Endothelial cell (in vitro differentiated cells): ENCODE measurements at regions not wholly inside any gene's neighbourhood (a gene's known extent, or its start where the extent isn't known, plus 50 kb on each side); places are given as distances from the start of the nearest gene placed in this dataset.
"Not testable (repeated sequence)": the region's sequence is repeated elsewhere in the genome, so short reads cannot be mapped to it uniquely, and the experiment has no call there.

Experiments
- DNase-seq: peaks from one replicate; pipeline ENCODE4 v3.0.0; 2021; ENCODE audit warnings: low spot score
- H3K27ac Mint-ChIP-seq: one replicate; pipeline ENCODE4 v1.8.0; 2021; ENCODE audit warnings: mixed read lengths, inconsistent platforms; ENCODE audit not compliant: unreplicated experiment
- H3K27me3 Mint-ChIP-seq: one replicate; pipeline ENCODE4 v1.8.0; 2021; ENCODE audit warnings: mild to moderate bottlenecking, moderate library complexity, mixed read lengths, inconsistent platforms; ENCODE audit not compliant: unreplicated experiment
- H3K36me3 Mint-ChIP-seq: one replicate; pipeline ENCODE4 v1.8.0; 2021; ENCODE audit warnings: mild to moderate bottlenecking, low read depth, mixed read lengths, inconsistent platforms; ENCODE audit not compliant: unreplicated experiment
- H3K4me1 Mint-ChIP-seq: one replicate; pipeline ENCODE4 v1.8.0; 2021; ENCODE audit warnings: mild to moderate bottlenecking, mixed read lengths, inconsistent platforms; ENCODE audit not compliant: unreplicated experiment
- H3K4me3 Mint-ChIP-seq: one replicate; pipeline ENCODE4 v1.8.0; 2021; ENCODE audit warnings: mild to moderate bottlenecking, mixed read lengths, inconsistent platforms; ENCODE audit not compliant: unreplicated experiment
- H3K9me3 Mint-ChIP-seq: one replicate; pipeline ENCODE4 v1.8.0; 2021; ENCODE audit warnings: mixed read lengths, inconsistent platforms; ENCODE audit not compliant: unreplicated experiment
- TF ChIP-seq, protein P1 (sequence below): fragments of 200-600 bp; sonication (generic); IDR thresholded peaks from one replicate; pipeline ENCODE4 v1.5.0; 2021; ENCODE audit warnings: antibody characterized with exemption; ENCODE audit not compliant: unreplicated experiment

DNA sequence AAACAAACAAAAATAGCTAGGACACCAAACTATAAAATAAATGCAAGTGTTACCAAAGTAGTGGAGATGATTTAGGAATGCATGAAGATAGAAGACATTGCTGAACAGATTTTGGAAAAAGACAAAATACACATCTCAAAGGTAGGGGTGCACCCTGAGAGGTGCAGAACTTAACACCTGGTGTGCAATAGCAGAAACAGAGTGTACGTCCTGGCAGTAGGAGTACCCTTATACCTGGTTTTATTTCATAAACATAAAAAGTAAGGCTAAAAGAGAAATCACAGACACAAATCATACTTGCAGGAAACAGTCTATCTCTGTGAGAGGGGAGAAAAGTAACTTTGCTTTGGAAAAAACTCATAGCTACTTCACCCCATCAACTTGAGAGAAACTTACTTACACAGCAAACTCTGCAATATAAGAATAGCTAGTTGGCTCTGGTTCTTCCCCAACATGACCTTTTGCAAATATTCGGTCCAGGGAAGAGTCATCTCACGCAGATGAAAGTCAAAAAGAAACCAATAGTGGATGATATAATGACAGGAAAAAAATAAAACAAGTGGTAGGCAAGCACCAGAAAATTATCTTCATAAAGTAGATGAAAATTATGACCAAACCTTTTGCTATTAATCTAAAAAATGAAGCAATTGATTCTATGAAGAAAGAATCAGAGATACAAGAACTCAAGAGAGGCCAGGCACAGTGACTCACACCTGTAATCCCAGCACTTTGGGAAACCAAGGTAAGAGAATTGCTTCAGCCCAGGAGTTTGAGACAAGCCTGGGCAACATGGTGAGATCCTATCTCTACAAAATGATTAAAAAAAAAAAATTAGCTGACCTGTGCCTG is 108.9 kb upstream of the BNIP2 start:
- TF ChIP-seq, protein P1, sequence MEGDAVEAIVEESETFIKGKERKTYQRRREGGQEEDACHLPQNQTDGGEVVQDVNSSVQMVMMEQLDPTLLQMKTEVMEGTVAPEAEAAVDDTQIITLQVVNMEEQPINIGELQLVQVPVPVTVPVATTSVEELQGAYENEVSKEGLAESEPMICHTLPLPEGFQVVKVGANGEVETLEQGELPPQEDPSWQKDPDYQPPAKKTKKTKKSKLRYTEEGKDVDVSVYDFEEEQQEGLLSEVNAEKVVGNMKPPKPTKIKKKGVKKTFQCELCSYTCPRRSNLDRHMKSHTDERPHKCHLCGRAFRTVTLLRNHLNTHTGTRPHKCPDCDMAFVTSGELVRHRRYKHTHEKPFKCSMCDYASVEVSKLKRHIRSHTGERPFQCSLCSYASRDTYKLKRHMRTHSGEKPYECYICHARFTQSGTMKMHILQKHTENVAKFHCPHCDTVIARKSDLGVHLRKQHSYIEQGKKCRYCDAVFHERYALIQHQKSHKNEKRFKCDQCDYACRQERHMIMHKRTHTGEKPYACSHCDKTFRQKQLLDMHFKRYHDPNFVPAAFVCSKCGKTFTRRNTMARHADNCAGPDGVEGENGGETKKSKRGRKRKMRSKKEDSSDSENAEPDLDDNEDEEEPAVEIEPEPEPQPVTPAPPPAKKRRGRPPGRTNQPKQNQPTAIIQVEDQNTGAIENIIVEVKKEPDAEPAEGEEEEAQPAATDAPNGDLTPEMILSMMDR, result no peak
- H3K36me3 Mint-ChIP-seq, result no peaks in the 10 kb centered on the region
- H3K27me3 Mint-ChIP-seq, result no peaks in the 10 kb centered on the region
- H3K4me3 Mint-ChIP-seq, result no peak overlapping the region
- H3K9me3 Mint-ChIP-seq, result no peaks in the 10 kb centered on the region
- no peak for DNase-seq
- H3K4me1 Mint-ChIP-seq, result no peaks in the 10 kb centered on the region
- H3K27ac Mint-ChIP-seq, result no peak overlapping the region

DNA sequence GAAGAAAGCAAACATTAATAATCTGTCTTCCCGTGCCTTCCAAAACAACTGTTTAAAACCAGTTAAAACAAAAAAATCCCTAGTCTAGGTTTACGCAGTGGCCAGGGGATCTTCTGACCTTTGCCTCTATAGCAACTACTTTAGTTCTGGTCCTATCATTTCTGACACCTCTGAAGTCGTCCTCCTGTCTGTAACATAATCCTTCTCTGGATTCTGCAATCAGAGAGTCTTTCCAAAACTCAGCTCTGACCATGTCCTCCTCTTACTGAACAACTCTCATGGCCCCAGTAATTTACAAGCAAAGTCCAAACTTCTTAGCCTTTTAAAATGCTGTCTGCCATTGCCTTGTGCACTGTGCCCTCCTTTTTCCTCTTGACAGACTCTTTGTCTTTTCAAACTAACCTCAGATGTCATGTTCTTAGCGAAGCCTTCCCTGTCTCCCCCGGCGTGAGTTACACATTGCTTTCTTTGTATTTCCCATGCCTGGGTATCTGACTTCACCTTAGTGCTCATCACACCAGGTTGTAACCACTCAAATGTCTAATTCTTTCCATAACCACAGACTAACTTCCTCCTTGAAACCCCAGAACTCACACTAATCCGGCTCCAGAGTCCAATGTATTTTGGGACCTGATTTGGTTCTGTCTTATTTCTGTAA is 105.2 kb upstream of the BNIP2 start:
- no peak for DNase-seq
- TF ChIP-seq, protein P1, result no peak
- Mint-ChIP-seq H3K4me3 (no peak overlapping the region), H3K4me1 (no peaks in the 10 kb centered on the region), H3K36me3 (no peaks in the 10 kb centered on the region), H3K9me3 (no peaks in the 10 kb centered on the region), H3K27ac (no peak overlapping the region), H3K27me3 (no peaks in the 10 kb centered on the region)

DNA sequence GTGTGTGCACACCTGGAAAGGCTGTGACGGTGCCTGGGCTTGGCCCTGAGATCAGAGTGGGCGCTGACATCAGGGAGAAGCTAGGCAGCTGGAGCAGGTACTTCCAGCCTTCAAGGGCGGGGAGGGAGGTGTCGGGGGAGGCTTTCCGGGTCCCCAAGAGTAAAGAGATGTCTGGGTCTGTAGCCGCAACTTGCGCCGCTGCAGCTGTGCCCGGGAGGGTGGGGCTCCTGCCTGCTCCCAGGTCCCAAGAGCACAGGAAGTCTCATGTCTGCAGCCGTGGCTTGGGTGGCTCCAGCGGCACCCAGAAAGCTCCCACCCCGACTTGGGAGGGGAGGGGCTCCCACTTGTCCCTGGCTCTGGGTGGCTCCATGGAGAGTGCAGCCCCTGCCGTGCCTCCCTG is 103.2 kb upstream of the BNIP2 start:
- Mint-ChIP-seq H3K4me1 (no peaks in the 10 kb centered on the region), H3K36me3 (no peaks in the 10 kb centered on the region), H3K4me3 (no peak overlapping the region), H3K9me3 (no peaks in the 10 kb centered on the region), H3K27me3 (no peaks in the 10 kb centered on the region), H3K27ac (no peak overlapping the region)
- TF ChIP-seq, protein P1, result no peak
- DNase-seq, result no peak

DNA sequence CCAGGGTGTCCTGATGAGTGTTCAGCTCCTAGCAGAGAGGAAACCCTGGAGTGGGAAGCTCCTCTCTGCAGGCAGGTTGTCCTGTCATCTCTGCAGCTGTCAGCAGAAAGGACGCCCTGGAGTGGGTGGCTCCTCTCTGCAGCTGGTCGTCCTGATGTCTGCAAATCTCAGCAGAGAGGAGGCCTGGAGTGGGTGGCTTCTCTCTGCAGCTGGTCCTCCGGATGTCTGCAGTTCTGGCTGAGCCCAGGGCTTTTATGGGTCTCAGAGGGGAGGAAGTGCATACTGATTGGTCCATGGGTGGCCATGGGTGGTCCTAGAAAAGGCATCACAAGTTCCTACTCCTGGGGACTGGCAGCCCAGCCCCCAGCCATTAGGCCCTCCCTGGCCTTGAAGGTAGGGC is 102.6 kb upstream of the BNIP2 start:
- no peak for DNase-seq
- Mint-ChIP-seq H3K4me3 (no peak overlapping the region), H3K27ac (no peak overlapping the region), H3K4me1 (no peaks in the 10 kb centered on the region), H3K36me3 (no peaks in the 10 kb centered on the region), H3K9me3 (no peaks in the 10 kb centered on the region), H3K27me3 (no peaks in the 10 kb centered on the region)
- TF ChIP-seq, protein P1, result no peak

DNA sequence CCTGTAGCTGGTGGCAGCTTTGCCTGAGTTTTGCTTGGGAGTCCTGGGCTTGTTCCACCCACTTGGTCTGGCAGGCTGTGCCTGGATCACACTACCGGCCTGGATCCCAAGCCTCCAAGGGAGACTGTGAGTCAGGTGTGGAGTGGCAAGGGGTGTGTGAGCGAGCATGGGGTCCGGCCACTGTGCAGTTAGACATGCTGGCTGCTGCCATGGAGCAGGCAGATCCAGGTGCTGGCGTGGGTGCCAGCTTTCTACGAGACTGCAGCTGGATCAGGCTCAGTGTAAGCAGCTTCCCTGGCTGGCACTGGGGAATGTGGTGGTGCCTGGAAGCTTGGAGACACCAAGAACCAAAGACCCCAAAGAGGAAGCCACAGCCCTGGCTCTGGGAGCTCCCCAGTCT is 102.0 kb upstream of the BNIP2 start:
- Mint-ChIP-seq H3K4me1 (no peaks in the 10 kb centered on the region), H3K27ac (no peak overlapping the region), H3K9me3 (no peaks in the 10 kb centered on the region), H3K27me3 (no peaks in the 10 kb centered on the region), H3K36me3 (no peaks in the 10 kb centered on the region), H3K4me3 (no peak overlapping the region)
- TF ChIP-seq, protein P1, result no peak
- no peak for DNase-seq

DNA sequence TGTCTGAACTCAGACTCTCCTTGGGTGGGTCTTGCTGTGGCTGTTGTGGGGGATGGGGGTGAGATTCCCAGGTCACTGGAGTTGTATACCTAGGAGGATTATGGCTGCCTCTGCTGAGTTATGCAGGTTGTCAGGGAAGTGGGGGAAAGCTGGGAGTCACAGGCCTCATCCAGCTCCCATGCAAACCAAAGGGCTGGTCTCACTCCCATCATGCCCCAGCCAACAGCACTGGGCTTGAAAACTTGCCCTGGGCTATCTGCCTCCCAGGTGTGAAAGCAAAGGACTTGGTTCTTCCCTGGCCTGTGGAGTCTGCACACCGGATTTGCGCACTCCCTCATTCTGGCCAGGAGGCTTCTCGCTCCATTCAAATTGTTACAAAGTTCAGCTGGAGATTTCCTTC is 97.3 kb upstream of the BNIP2 start:
- H3K27me3 Mint-ChIP-seq, H3K36me3 Mint-ChIP-seq, H3K4me3 Mint-ChIP-seq, H3K9me3 Mint-ChIP-seq, H3K27ac Mint-ChIP-seq, H3K4me1 Mint-ChIP-seq, DNase-seq: not testable (repeated sequence)

DNA sequence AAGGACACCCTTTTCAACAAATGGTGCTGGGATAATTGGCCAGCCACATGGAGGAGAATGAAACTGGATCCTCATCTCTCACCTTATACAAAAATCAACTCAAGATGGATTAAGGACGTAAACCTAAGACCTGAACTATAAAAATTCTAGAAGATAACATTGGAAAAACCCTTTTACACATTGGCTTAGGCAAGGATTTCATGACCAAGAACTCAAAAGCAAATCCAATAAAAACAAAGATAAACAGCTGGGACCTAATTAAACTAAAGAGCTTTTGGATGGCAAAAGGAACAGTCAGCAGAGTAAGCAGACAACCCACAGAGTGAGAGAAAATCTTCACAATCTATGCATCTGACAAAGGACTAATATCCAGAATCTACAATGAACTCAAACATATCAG is 96.9 kb upstream of the BNIP2 start:
- not testable (repeated sequence) for H3K27ac Mint-ChIP-seq, H3K9me3 Mint-ChIP-seq, H3K36me3 Mint-ChIP-seq, H3K27me3 Mint-ChIP-seq, H3K4me1 Mint-ChIP-seq, DNase-seq, H3K4me3 Mint-ChIP-seq
